ENCODE measurements at regions not wholly inside any gene's neighbourhood (a gene's known extent, or its start where the extent isn't known, plus 50 kb on each side); places are given as distances from the start of the nearest gene placed in this dataset.

GRCh38 chr17:69944406-69944805 is 130.6 kb upstream of the KCNJ16 start:
- TF ChIP-seq CTCF (IDR thresholded peaks at IDR 0.05 in 8 of 11, conservative IDR thresholded peaks at IDR 0.05 in 3 of 11), result no peak
- TF ChIP-seq POLR2AphosphoS5 (IDR thresholded peaks at IDR 0.05), result no peak
